ENCODE measurements at regions not wholly inside any gene's neighbourhood (a gene's known extent, or its start where the extent isn't known, plus 50 kb on each side); places are given as distances from the start of the nearest gene placed in this dataset.

- TF ChIP-seq CTCF (IDR thresholded peaks at IDR 0.05) (no peak), EZH2 (IDR thresholded peaks at IDR 0.05) (no peak), EZH2phosphoT487 (IDR thresholded peaks at IDR 0.05) (no peak)
These were observed 283.5 kb upstream of the ACTRT1 start for GRCh38 chrX:128335671-128336070.
